Adrenal gland (tissue), 9 donors: ENCODE measurements at regions not wholly inside any gene's neighbourhood (a gene's known extent, or its start where the extent isn't known, plus 50 kb on each side); places are given as distances from the start of the nearest gene placed in this dataset.

Source experiments
- DNase-seq, 7 donors: peaks; one replicate each; pipeline ENCODE4 v3.0.0-alpha.2; 2019 to 2020
- H3K27ac ChIP-seq, 5 donors: fragments of 200-600 bp; sonication (generic) in 4 of 5; 1 replicate in 3 of 5; 2 replicates in 2 of 5; pipeline versions ENCODE4 v1.5.1 to v1.8.0; 2016 to 2020; ENCODE audit warnings: mild to moderate bottlenecking in 1 of 5
- H3K27me3 ChIP-seq: fragments of 200-600 bp; 2 replicates; pipeline ENCODE4 v1.8.0; 2021
- H3K36me3 ChIP-seq, 2 donors: fragments of 200-600 bp; replicated peaks in 1 of 2; 1 replicate in 1 of 2; 2 replicates in 1 of 2; pipeline versions ENCODE4 v1.5.1 to v1.8.0; 2018 to 2022
- H3K4me1 ChIP-seq, 2 donors: fragments of 200-600 bp; replicated peaks in 1 of 2; 1 replicate in 1 of 2; 2 replicates in 1 of 2; pipeline versions ENCODE4 v1.5.1 to v1.8.0; 2018 to 2021
- H3K4me3 ChIP-seq, 4 donors: fragments of 200-600 bp; sonication (generic) in 3 of 4; one replicate each; pipeline ENCODE4 v1.5.1; 2016 to 2018
- H3K9me3 ChIP-seq, 3 donors: fragments of 200-600 bp; sonication (generic) in 1 of 3; replicated peaks in 1 of 3; 1 replicate in 2 of 3; 2 replicates in 1 of 3; pipeline versions ENCODE4 v1.5.1 to v1.8.0; 2016 to 2021
- POLR2A ChIP-seq, 2 donors: fragments of 450-650 bp; IDR thresholded peaks; one replicate each; pipeline ENCODE4 v1.6.1; 2017; ENCODE audit warnings: antibody characterized with exemption in 2 of 2, mild to moderate bottlenecking in 2 of 2, moderate library complexity in 1 of 2
- WGBS, 4 donors: extraction: QIAGEN DNeasy Blood & Tissue Kit in 2 of 4; methylation state at CpG; one replicate each; pipeline versions ENCODE4 v1.1.5 to v1.1.7; 2013 to 2017; 5-methylcytosine and 5-hydroxymethylcytosine counted together
- intact Hi-C, 2 donors: fragments of 100-400 bp; cut with DNase I; formaldehyde crosslinking; loops; one replicate each; pipeline versions ENCODE4 v1.14.1 to v1.15.0; 2022 to 2023
- TF ChIP-seq, protein P1 (sequence below), 6 experiments: fragments of 450-650 bp in 4 of 6; fragments of 200-600 bp in 2 of 6; sonication (generic) in 1 of 6; IDR thresholded peaks; 1 replicate in 5 of 6; 2 replicates in 1 of 6; pipeline versions ENCODE4 v1.5.1 to v1.8.0; 2016 to 2021; ENCODE audit warnings: antibody characterized with exemption in 6 of 6, mild to moderate bottlenecking in 2 of 6, moderate library complexity in 1 of 6
- donor health status: healthy with polysubstance abuse.
- donor health status: Bipolar disorder and iron deficiency.
- donor health status: DM: yes; HTN: yes; CAD: no.
- donor health status: DM: no; HTN: no; CAD: no.
- donor health status: DM: no; HTN: no; CAD: no.

DNA sequence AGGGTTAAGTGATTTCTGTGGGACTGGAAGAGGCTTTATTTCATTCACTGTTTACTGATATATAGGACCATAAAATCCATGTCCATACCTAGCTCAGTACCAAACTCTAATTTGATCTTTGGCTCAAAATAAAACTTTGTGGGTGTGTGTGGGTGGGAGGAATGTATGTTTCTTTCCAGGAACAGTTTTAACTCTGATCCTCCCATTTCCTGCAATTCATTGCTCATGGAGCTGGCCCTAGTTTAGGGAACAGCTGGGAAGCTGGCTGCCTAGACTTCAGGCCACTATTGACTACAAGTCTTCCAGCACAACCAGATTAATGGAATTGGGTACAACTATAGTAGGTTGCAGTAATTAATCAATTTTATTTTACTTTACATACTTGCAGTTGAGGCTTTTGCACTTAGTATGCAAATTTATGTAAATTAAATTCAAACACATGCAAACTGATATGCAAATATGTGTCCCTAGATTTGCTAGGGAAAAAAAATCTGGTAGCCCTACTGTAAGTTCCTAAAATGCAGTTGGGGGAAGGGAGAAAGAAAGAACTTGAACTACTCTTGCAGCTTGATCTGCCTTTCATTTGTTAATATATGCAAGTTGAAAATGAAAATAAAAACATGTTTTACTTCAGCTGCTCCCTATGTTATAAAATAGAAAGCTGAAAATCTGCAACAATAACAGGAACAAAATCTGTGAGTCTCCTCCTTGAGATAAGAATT lies 1070.3 kb upstream of the CELF4 start:
- Histone ChIP-seq H3K4me3 (no peak overlapping the region), H3K4me1 (no peaks in the 10 kb centered on the region), H3K36me3 (no peaks in the 10 kb centered on the region), H3K9me3 (no peaks in the 10 kb centered on the region), H3K27me3 (no peaks in the 10 kb centered on the region), H3K27ac (no peak overlapping the region)
- DNase-seq: no peak
- intact Hi-C loops: no loop called here
- TF ChIP-seq, protein P1, sequence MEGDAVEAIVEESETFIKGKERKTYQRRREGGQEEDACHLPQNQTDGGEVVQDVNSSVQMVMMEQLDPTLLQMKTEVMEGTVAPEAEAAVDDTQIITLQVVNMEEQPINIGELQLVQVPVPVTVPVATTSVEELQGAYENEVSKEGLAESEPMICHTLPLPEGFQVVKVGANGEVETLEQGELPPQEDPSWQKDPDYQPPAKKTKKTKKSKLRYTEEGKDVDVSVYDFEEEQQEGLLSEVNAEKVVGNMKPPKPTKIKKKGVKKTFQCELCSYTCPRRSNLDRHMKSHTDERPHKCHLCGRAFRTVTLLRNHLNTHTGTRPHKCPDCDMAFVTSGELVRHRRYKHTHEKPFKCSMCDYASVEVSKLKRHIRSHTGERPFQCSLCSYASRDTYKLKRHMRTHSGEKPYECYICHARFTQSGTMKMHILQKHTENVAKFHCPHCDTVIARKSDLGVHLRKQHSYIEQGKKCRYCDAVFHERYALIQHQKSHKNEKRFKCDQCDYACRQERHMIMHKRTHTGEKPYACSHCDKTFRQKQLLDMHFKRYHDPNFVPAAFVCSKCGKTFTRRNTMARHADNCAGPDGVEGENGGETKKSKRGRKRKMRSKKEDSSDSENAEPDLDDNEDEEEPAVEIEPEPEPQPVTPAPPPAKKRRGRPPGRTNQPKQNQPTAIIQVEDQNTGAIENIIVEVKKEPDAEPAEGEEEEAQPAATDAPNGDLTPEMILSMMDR (IDR thresholded peaks at IDR 0.05): no peak
- TF ChIP-seq POLR2A (IDR thresholded peaks at IDR 0.05): no peak

DNA sequence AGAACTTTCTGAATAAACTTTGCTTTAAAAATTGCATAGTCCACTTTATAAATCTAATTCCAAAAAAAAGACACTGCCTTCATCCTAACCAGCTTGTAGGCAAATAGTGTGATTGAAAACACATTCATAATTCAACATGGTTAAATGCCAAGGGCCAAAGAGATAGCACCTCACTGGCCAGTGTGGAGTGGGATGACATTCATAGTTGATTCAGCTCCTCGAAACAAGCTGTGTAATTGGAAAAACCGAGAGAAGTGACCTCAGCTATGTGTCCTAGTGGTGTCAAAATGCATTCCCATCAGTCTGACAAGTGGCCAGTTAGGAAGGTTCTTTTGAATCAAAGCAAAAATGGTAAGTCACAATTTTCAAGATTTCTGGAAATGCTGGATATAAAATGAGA lies 1068.5 kb upstream of the CELF4 start:
- H3K4me1 ChIP-seq: no peaks in the 10 kb centered on the region
- no peaks in the 10 kb centered on the region for H3K9me3 ChIP-seq
- TF ChIP-seq, protein P1 (IDR thresholded peaks at IDR 0.05): no peak
- TF ChIP-seq POLR2A (IDR thresholded peaks at IDR 0.05): no peak
- H3K4me3 ChIP-seq: no peak overlapping the region
- H3K36me3 ChIP-seq: no peaks in the 10 kb centered on the region
- H3K27ac ChIP-seq: no peak overlapping the region
- DNase-seq: no peak
- no peaks in the 10 kb centered on the region for H3K27me3 ChIP-seq
- WGBS, 4 donors: 52 to 70% (median 56%) methylated on average over 2 of the region's 2 CpGs
- intact Hi-C loops: no loop called here

DNA sequence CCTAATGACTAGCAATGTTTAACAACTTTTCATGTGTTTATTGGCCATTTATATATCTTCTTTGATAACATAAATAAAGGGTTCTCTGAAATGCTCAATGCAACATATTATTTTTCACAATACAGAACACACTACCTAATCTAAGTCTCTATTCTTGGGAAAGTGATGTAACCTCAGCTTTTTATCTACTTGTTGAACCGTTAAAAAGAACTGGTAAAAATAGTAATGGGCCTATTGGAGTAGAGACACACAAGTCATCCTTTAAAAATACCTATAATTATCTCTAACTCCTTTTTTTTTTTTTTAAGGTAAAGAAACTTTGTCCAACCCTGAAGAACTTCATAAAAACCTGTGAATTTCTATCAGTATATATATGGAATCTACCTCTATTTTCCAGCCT lies 1067.7 kb upstream of the CELF4 start:
- no peaks in the 10 kb centered on the region for H3K4me1 ChIP-seq
- intact Hi-C loops: no loop called here
- DNase-seq: no peak
- H3K36me3 ChIP-seq: no peaks in the 10 kb centered on the region
- no peaks in the 10 kb centered on the region for H3K9me3 ChIP-seq
- H3K4me3 ChIP-seq: no peak overlapping the region
- no peaks in the 10 kb centered on the region for H3K27me3 ChIP-seq
- 72 to 88% (median 74%) methylated on average over 1 of the region's 1 CpG for WGBS, 4 donors
- no peak for TF ChIP-seq POLR2A (IDR thresholded peaks at IDR 0.05)
- TF ChIP-seq, protein P1 (IDR thresholded peaks at IDR 0.05): no peak
- H3K27ac ChIP-seq: no peak overlapping the region

DNA sequence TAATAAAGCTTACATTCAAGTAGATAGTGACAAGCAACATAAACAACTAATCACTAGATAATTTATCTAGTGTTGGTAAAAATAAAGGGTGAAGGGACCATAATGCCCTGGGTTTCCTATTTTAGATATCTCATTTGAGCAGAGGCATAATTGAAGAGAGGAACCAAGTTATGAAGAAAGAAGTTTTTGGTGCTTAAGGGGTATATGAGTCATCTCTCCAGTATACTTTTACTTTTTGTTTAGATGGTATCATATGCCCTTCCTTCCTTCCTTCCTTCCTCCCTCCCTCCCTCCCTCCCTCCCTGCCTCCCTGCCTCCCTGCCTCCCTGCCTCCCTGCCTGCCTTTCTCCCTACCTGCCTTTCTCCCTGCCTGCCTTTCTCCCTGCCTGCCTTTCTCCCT lies 1053.5 kb upstream of the CELF4 start:
- H3K4me3 ChIP-seq: no peak overlapping the region
- H3K9me3 ChIP-seq: peaks cover 0 to 7% (median 0%) of the 10 kb centered on the region in 3 donors
- TF ChIP-seq, protein P1 (IDR thresholded peaks at IDR 0.05): no peak
- TF ChIP-seq POLR2A (IDR thresholded peaks at IDR 0.05): no peak
- H3K36me3 ChIP-seq: no peaks in the 10 kb centered on the region
- intact Hi-C loops: no loop called here
- no peaks in the 10 kb centered on the region for H3K4me1 ChIP-seq
- DNase-seq: no peak
- H3K27ac ChIP-seq: no peak overlapping the region
- no peaks in the 10 kb centered on the region for H3K27me3 ChIP-seq
